Ishikawa (cell line): ENCODE measurements at regions not wholly inside any gene's neighbourhood (a gene's known extent, or its start where the extent isn't known, plus 50 kb on each side); places are given as distances from the start of the nearest gene placed in this dataset.

Source experiments
- CEBPB ChIP-seq: IDR thresholded peaks from 2 replicates; pipeline ENCODE4 v1.6.1; 2012
- CREB1 ChIP-seq: IDR thresholded peaks from 2 replicates; pipeline ENCODE4 v1.6.1; 2012; ENCODE audit warnings: low read depth
- EGR1 ChIP-seq: IDR thresholded peaks from 2 replicates; pipeline ENCODE4 v1.6.1; 2012
- EP300 ChIP-seq: IDR thresholded peaks from 2 replicates; pipeline ENCODE4 v1.6.1; 2012; ENCODE audit warnings: borderline replicate concordance
- FOXM1 ChIP-seq: IDR thresholded peaks from 2 replicates; pipeline ENCODE4 v1.6.1; 2012; ENCODE audit warnings: low read depth, borderline replicate concordance
- MAX ChIP-seq: IDR thresholded peaks from 2 replicates; pipeline ENCODE4 v1.6.1; 2012
- NFIC ChIP-seq: IDR thresholded peaks from 2 replicates; pipeline ENCODE4 v1.6.1; 2012
- RAD21 ChIP-seq: IDR thresholded peaks from 2 replicates; pipeline ENCODE4 v1.6.1; 2012; ENCODE audit warnings: low read depth
- TAF1 ChIP-seq: IDR thresholded peaks from 2 replicates; pipeline ENCODE4 v1.6.1; 2012; ENCODE audit warnings: low read depth, mild to moderate bottlenecking
- TCF12 ChIP-seq: IDR thresholded peaks from 2 replicates; pipeline ENCODE4 v1.6.1; 2012; ENCODE audit warnings: low read depth
- TEAD4 ChIP-seq: IDR thresholded peaks from 2 replicates; pipeline ENCODE4 v1.6.1; 2012
- USF1 ChIP-seq: IDR thresholded peaks from 2 replicates; pipeline ENCODE4 v1.6.1; 2012
- YY1 ChIP-seq: IDR thresholded peaks from 2 replicates; pipeline ENCODE4 v1.6.1; 2012; ENCODE audit warnings: low read depth
- ZBTB7A ChIP-seq: IDR thresholded peaks from 2 replicates; pipeline ENCODE4 v1.6.1; 2012; ENCODE audit warnings: low read depth
- TF ChIP-seq, protein P1 (sequence below): IDR thresholded peaks from 2 replicates; pipeline ENCODE4 v1.6.1; 2012; ENCODE audit warnings: low read depth, mild to moderate bottlenecking

DNA sequence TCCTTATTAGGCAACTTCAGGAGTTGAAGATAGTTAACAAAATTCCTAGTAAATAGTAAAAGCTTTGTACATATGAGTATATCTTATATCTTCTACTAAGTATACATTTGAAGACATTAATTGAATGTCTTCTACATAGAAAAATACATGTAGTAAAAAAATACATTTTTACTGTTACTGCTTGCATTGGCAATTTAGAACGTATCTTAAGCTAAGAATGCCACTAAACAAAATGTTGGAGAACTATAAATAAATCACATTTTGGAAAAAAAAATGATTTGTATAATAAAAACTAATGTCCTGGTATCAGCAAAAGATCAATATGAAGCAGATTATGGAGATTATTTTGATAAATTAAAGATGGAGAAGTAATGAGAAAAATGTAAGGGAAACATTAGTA lies 434.2 kb upstream of the SLC8A1 start:
- TF ChIP-seq FOXM1 = no peak

DNA sequence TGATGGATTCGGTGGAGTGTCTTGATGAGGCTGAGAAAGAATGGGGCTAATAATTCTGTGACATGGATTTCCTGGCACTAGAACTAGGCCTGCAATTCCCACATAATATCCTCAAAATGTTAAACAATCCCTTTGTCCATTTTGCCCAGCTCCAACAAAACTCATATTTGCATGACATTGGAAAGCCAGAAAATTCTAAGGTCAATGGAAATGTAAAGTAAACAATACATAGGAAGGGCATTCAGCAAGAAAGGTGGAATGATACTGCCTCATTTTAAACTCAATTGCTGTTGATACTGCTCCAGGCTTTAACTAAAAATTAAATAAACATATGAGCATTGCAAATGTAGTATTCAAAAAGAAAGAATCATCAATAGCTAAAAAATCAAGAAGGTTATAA lies 434.8 kb upstream of the SLC8A1 start:
- TF ChIP-seq EP300 (no peak), USF1 (no peak), EGR1 (no peak), RAD21 (no peak), CREB1 (no peak), CEBPB (no peak)
- TF ChIP-seq, protein P1, sequence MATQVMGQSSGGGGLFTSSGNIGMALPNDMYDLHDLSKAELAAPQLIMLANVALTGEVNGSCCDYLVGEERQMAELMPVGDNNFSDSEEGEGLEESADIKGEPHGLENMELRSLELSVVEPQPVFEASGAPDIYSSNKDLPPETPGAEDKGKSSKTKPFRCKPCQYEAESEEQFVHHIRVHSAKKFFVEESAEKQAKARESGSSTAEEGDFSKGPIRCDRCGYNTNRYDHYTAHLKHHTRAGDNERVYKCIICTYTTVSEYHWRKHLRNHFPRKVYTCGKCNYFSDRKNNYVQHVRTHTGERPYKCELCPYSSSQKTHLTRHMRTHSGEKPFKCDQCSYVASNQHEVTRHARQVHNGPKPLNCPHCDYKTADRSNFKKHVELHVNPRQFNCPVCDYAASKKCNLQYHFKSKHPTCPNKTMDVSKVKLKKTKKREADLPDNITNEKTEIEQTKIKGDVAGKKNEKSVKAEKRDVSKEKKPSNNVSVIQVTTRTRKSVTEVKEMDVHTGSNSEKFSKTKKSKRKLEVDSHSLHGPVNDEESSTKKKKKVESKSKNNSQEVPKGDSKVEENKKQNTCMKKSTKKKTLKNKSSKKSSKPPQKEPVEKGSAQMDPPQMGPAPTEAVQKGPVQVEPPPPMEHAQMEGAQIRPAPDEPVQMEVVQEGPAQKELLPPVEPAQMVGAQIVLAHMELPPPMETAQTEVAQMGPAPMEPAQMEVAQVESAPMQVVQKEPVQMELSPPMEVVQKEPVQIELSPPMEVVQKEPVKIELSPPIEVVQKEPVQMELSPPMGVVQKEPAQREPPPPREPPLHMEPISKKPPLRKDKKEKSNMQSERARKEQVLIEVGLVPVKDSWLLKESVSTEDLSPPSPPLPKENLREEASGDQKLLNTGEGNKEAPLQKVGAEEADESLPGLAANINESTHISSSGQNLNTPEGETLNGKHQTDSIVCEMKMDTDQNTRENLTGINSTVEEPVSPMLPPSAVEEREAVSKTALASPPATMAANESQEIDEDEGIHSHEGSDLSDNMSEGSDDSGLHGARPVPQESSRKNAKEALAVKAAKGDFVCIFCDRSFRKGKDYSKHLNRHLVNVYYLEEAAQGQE = no peak

- TF ChIP-seq FOXM1 (no peak), EGR1 (no peak), ZBTB7A (no peak), YY1 (no peak), TEAD4 (no peak), USF1 (no peak), MAX (no peak), TCF12 (no peak), NFIC (no peak)
- TF ChIP-seq, protein P1 = no peak
These were observed 444.5 kb upstream of the SLC8A1 start for GRCh38 chr2:40896358-40896757.

GRCh38 chr2:40914666-40915065 lies 462.8 kb upstream of the SLC8A1 start:
- TF ChIP-seq CREB1 = no peak
- TF ChIP-seq TEAD4 = no peak
- no peak for TF ChIP-seq MAX
- TF ChIP-seq TCF12 = no peak
- TF ChIP-seq USF1 = no peak
- no peak for TF ChIP-seq CEBPB
- TF ChIP-seq, protein P1 = no peak
- no peak for TF ChIP-seq ZBTB7A
- no peak for TF ChIP-seq TAF1
- TF ChIP-seq NFIC = no peak
- TF ChIP-seq FOXM1 = no peak
- TF ChIP-seq RAD21 = no peak
- no peak for TF ChIP-seq YY1
- no peak for TF ChIP-seq EGR1
- no peak for TF ChIP-seq EP300

DNA sequence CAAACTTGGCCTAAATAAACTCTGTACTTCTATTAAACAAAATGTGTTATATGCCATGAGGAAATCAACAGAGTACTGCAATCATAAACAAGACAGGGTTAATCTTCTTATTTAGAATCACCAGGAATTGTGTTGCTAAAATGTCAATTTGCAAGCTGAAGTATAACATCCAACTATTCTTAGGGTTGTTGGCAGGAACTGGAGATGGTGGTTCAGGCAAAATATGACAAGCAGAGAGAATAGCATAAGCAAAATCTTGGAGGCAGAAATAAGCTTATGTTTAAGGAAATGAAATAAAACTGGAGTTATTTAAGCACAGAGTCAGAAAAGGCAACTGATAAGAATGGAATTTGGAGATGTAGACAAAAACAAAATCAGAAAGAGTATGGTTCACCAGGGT lies 463.8 kb upstream of the SLC8A1 start:
- TF ChIP-seq EGR1 = no peak
- TF ChIP-seq TEAD4 = no peak
- no peak for TF ChIP-seq NFIC
- no peak for TF ChIP-seq ZBTB7A
- TF ChIP-seq CREB1 = no peak
- no peak for TF ChIP-seq YY1
- TF ChIP-seq MAX = no peak
- TF ChIP-seq, protein P1 = no peak
- TF ChIP-seq EP300 = no peak
- no peak for TF ChIP-seq TAF1
- TF ChIP-seq USF1 = no peak
- no peak for TF ChIP-seq FOXM1
- no peak for TF ChIP-seq TCF12
- no peak for TF ChIP-seq RAD21
- no peak for TF ChIP-seq CEBPB
